ENCODE measurements at regions not wholly inside any gene's neighbourhood (a gene's known extent, or its start where the extent isn't known, plus 50 kb on each side); places are given as distances from the start of the nearest gene placed in this dataset.

DNA sequence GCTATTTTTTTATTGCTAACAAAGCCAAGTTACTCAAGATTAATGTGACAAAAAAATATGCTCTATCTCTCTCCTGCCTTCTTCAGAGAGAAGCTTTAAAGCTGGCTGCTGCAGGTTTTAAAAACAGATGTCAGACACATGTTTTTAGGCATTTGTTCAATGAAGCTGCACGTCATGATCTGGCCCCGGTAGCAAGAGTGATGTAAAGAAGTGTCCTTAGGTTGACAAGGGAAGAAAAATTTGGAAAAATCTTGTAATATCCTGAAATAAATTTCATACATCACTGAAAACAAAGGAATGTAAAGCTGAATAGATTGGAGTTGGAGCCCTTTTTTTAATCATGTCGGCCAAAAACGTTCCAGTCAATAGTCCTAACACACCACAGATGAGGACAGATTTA is 531.4 kb upstream of the NBEA start:
- Histone ChIP-seq H3K27me3 (ENCODE audit: control insufficient read depth, insufficient read depth, low read length) (no peaks in the 10 kb centered on the region), H3K36me3 (ENCODE audit: control insufficient read depth, insufficient read depth, low read length) (no peaks in the 10 kb centered on the region), H3K4me3 (ENCODE audit: low read depth, low read length) (no peak overlapping the region)
- no peak for DNase-seq (ENCODE audit: low read depth)
- no peak for TF ChIP-seq CTCF (IDR thresholded peaks at IDR 0.05; ENCODE audit: insufficient read depth, low read length, poor library complexity, severe bottlenecking)

GRCh38 chr13:34411177-34411576 is 530.9 kb upstream of the NBEA start:
- no peak for DNase-seq (ENCODE audit: low read depth)
- H3K27me3 ChIP-seq (ENCODE audit: control insufficient read depth, insufficient read depth, low read length): no peaks in the 10 kb centered on the region
- H3K36me3 ChIP-seq (ENCODE audit: control insufficient read depth, insufficient read depth, low read length): no peaks in the 10 kb centered on the region
- H3K4me3 ChIP-seq (ENCODE audit: low read depth, low read length): no peak overlapping the region
- TF ChIP-seq CTCF (IDR thresholded peaks at IDR 0.05; ENCODE audit: insufficient read depth, low read length, poor library complexity, severe bottlenecking): no peak

GRCh38 chr13:34411894-34412293 is 530.2 kb upstream of the NBEA start:
- Histone ChIP-seq H3K36me3 (ENCODE audit: control insufficient read depth, insufficient read depth, low read length) (no peaks in the 10 kb centered on the region), H3K4me3 (ENCODE audit: low read depth, low read length) (no peak overlapping the region), H3K27me3 (ENCODE audit: control insufficient read depth, insufficient read depth, low read length) (no peaks in the 10 kb centered on the region)
- TF ChIP-seq CTCF (IDR thresholded peaks at IDR 0.05; ENCODE audit: insufficient read depth, low read length, poor library complexity, severe bottlenecking): no peak
- DNase-seq (ENCODE audit: low read depth): no peak

- Histone ChIP-seq H3K27me3 (ENCODE audit: control insufficient read depth, insufficient read depth, low read length) (no peaks in the 10 kb centered on the region), H3K4me3 (ENCODE audit: low read depth, low read length) (no peak overlapping the region), H3K36me3 (ENCODE audit: control insufficient read depth, insufficient read depth, low read length) (no peaks in the 10 kb centered on the region)
- no peak for TF ChIP-seq CTCF (IDR thresholded peaks at IDR 0.05; ENCODE audit: insufficient read depth, low read length, poor library complexity, severe bottlenecking)
- no peak for DNase-seq (ENCODE audit: low read depth)
Measured at GRCh38 chr13:34412295-34412694, 529.8 kb upstream of the NBEA start.

- no peak for TF ChIP-seq CTCF (IDR thresholded peaks at IDR 0.05; ENCODE audit: insufficient read depth, low read length, poor library complexity, severe bottlenecking)
- peak; percentile 26 for DNase-seq (ENCODE audit: low read depth)
- Histone ChIP-seq H3K4me3 (ENCODE audit: low read depth, low read length) (no peak overlapping the region), H3K36me3 (ENCODE audit: control insufficient read depth, insufficient read depth, low read length) (no peaks in the 10 kb centered on the region), H3K27me3 (ENCODE audit: control insufficient read depth, insufficient read depth, low read length) (no peaks in the 10 kb centered on the region)
Measured at GRCh38 chr13:34412817-34413375, 529.2 kb upstream of the NBEA start.

GRCh38 chr13:34413538-34414210 is 528.4 kb upstream of the NBEA start:
- Histone ChIP-seq H3K4me3 (ENCODE audit: low read depth, low read length) (no peak overlapping the region), H3K36me3 (ENCODE audit: control insufficient read depth, insufficient read depth, low read length) (no peaks in the 10 kb centered on the region), H3K27me3 (ENCODE audit: control insufficient read depth, insufficient read depth, low read length) (no peaks in the 10 kb centered on the region)
- no peak for TF ChIP-seq CTCF (IDR thresholded peaks at IDR 0.05; ENCODE audit: insufficient read depth, low read length, poor library complexity, severe bottlenecking)
- no peak for DNase-seq (ENCODE audit: low read depth)

Data from kidney epithelial cell (primary cell).